Gastroesophageal sphincter (tissue), 4 donors: ENCODE measurements at regions not wholly inside any gene's neighbourhood (a gene's known extent, or its start where the extent isn't known, plus 50 kb on each side); places are given as distances from the start of the nearest gene placed in this dataset.

Source experiments
- ATAC-seq: fragments of 150-250 bp; one replicate; pipeline ENCODE4 v1.9.1; 2016; ENCODE audit warnings: mild to moderate bottlenecking, moderate library complexity
- H3K27ac ChIP-seq, 4 donors: fragments of 200-600 bp; sonication (generic) in 3 of 4; 1 replicate in 3 of 4; 2 replicates in 1 of 4; pipeline ENCODE4 v1.5.1; 2016 to 2019
- H3K27me3 ChIP-seq: fragments of 200-600 bp; sonication (generic); one replicate; pipeline ENCODE4 v1.5.1; 2019
- H3K36me3 ChIP-seq, 2 donors: fragments of 200-600 bp; sonication (generic); one replicate each; pipeline ENCODE4 v1.5.1; 2019; ENCODE audit warnings: control low read depth in 1 of 2
- H3K4me1 ChIP-seq, 3 donors: fragments of 200-600 bp; sonication (generic); 1 replicate in 2 of 3; 2 replicates in 1 of 3; pipeline ENCODE4 v1.5.1; 2016 to 2019; ENCODE audit warnings: control low read depth in 2 of 3
- H3K4me3 ChIP-seq, 2 donors: fragments of 200-600 bp; sonication (generic); one replicate each; pipeline ENCODE4 v1.5.1; 2019; ENCODE audit warnings: mild to moderate bottlenecking in 1 of 2, moderate library complexity in 1 of 2
- H3K9me3 ChIP-seq, 3 donors: fragments of 200-600 bp; sonication (generic); one replicate each; pipeline ENCODE4 v1.5.1; 2017 to 2019; ENCODE audit warnings: control low read depth in 2 of 3
- CTCF ChIP-seq, 4 experiments: fragments of 200-600 bp in 2 of 4; fragments of 450-650 bp in 2 of 4; sonication (generic) in 1 of 4; IDR thresholded peaks; one replicate each; pipeline ENCODE4 v1.5.1; 2017 to 2019; ENCODE audit warnings: antibody characterized with exemption in 4 of 4, mild to moderate bottlenecking in 2 of 4, moderate library complexity in 2 of 4
- EP300 ChIP-seq: sonication (generic); formaldehyde crosslinking; IDR thresholded peaks from one replicate; pipeline ENCODE4 v1.6.1; 2017; ENCODE audit warnings: antibody characterized with exemption, mild to moderate bottlenecking
- POLR2A ChIP-seq, 2 donors: fragments of 450-650 bp; IDR thresholded peaks; one replicate each; pipeline ENCODE4 v1.6.1; 2017; ENCODE audit warnings: antibody characterized with exemption in 2 of 2, mild to moderate bottlenecking in 2 of 2, moderate library complexity in 1 of 2
- POLR2AphosphoS5 ChIP-seq: sonication (generic); formaldehyde crosslinking; IDR thresholded peaks from one replicate; pipeline ENCODE4 v1.6.1; 2017; ENCODE audit warnings: antibody characterized with exemption
- WGBS, 2 donors: methylation state at CpG; one replicate each; pipeline ENCODE4 v1.1.5; 2018; ENCODE audit warnings: low coverage in 1 of 2; 5-methylcytosine and 5-hydroxymethylcytosine counted together

GRCh38 chr16:8194794-8195193 is 395.5 kb downstream of the TMEM114 start:
- Histone ChIP-seq H3K4me3 (no peak overlapping the region), H3K27me3 (no peaks in the 10 kb centered on the region), H3K36me3 (no peaks in the 10 kb centered on the region), H3K27ac (no peak overlapping the region), H3K4me1 (no peaks in the 10 kb centered on the region), H3K9me3 (no peaks in the 10 kb centered on the region)
- ATAC-seq, result no peak
- TF ChIP-seq CTCF (IDR thresholded peaks at IDR 0.05) (no peak), EP300 (no peak), POLR2AphosphoS5 (no peak), POLR2A (IDR thresholded peaks at IDR 0.05) (no peak)
- WGBS, 2 donors, result 20 to 46% methylated on average over 1 to 2 of the region's 2 CpGs

DNA sequence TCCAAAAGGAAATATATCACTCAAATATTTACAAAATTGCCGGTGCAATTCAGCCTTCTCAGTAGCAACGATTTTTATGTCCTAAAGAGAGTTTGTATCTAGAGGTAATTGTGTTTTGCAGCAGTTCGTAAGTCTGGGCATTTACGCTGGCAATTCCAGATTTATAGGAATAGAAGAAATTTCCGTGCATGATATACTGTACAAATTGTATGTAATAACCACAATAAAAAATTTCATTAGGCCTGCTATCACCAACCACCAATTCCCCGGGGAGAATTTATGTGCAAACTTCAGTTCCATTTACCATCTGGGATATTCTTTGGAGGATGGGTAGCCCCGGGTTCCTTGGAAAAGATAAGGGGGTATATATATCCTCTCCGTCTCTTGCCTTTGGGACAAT is 401.5 kb downstream of the TMEM114 start:
- Histone ChIP-seq H3K27me3 (no peaks in the 10 kb centered on the region), H3K36me3 (no peaks in the 10 kb centered on the region), H3K27ac (no peak overlapping the region), H3K4me3 (no peak overlapping the region), H3K9me3 (no peaks in the 10 kb centered on the region), H3K4me1 (no peaks in the 10 kb centered on the region)
- WGBS, 2 donors, result 72% methylated on average over 8 of the region's 8 CpGs
- TF ChIP-seq EP300 (no peak), POLR2A (IDR thresholded peaks at IDR 0.05) (no peak), CTCF (IDR thresholded peaks at IDR 0.05) (no peak), POLR2AphosphoS5 (no peak)
- no peak for ATAC-seq

DNA sequence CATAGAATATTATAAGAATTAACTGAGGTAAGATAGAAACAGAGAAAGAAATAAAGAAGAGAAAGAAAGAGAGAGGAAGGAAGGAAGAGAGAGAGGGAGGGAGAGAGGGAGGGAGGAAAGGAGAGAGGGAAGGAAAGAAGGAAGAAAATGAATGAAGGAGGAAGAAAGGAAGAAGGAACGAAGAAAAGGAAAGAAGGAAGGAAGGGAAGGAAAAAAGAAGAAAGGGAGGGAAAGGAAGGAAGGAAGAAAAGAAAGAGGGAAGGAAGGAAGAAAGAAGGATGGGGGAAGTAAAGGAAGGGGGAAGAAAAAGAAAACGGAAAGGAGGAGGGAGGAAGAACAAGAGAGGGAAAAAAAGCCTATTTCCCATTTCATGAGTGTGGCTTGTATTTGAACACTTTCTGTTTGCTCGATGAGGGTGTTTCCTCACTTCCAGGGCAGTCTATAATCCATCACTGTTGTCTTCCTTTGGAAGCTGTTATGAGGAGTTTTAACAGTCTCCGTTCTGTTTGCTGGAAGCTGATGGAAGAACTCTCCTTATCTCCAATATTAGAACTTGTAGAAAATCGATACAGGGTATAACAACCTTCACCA is 402.4 kb downstream of the TMEM114 start:
- WGBS, 2 donors, result 43 to 63% methylated on average over 4 to 5 of the region's 5 CpGs
- no peaks in the 10 kb centered on the region for H3K4me1 ChIP-seq
- H3K27ac ChIP-seq, result no peak overlapping the region
- H3K27me3 ChIP-seq, result no peaks in the 10 kb centered on the region
- H3K4me3 ChIP-seq, result no peak overlapping the region
- no peaks in the 10 kb centered on the region for H3K36me3 ChIP-seq
- ATAC-seq, result no peak
- TF ChIP-seq POLR2AphosphoS5 (no peak), EP300 (no peak), POLR2A (IDR thresholded peaks at IDR 0.05) (no peak), CTCF (IDR thresholded peaks at IDR 0.05) (no peak)
- H3K9me3 ChIP-seq, result no peaks in the 10 kb centered on the region

DNA sequence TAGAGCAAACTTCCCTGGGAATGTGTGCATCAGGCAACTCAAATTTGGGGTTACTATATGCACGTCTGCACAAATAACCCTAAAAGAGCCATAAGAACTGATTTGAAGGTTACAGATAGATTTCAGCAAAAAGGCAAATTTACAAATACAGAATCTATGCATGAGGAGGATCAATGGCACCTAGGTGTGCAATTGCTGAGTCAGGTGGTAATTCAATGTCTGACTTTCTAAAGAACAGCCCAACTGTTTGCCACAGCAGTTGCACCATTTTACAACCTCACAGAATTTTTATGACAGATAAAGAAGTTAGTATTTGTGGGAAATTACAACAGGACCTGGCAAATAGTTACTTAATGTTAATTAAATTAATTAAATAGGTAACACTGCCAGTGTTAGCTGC is 405.5 kb downstream of the TMEM114 start:
- Histone ChIP-seq H3K4me3 (no peak overlapping the region), H3K27me3 (no peaks in the 10 kb centered on the region), H3K36me3 (no peaks in the 10 kb centered on the region), H3K4me1 (no peaks in the 10 kb centered on the region), H3K27ac (no peak overlapping the region), H3K9me3 (no peaks in the 10 kb centered on the region)
- WGBS, 2 donors, result 57 to 75% methylated on average over 1 of the region's 1 CpG
- no peak for ATAC-seq
- TF ChIP-seq POLR2AphosphoS5, result no peak
- no peak for TF ChIP-seq POLR2A (IDR thresholded peaks at IDR 0.05)
- TF ChIP-seq CTCF (IDR thresholded peaks at IDR 0.05), result no peak
- TF ChIP-seq EP300, result no peak
